IMR-90 (cell line): ENCODE measurements at regions not wholly inside any gene's neighbourhood (a gene's known extent, or its start where the extent isn't known, plus 50 kb on each side); places are given as distances from the start of the nearest gene placed in this dataset.

Source experiments
- ATAC-seq: fragments of 200-7000 bp; cut with Tn5 transposase; 2 replicates; pipeline ENCODE4 v1.9.1; 2020; ENCODE audit warnings: low read depth, mild to moderate bottlenecking, moderate library complexity
- BruUV-seq: library from RNA; stranded (reverse); fragments of 400-500 nt; replicated peaks from 2 replicates; lab custom pipeline; 2021; lab: Mats Ljungman, UMichigan
- CTCF ChIA-PET: fragments of 300-600 bp; formaldehyde crosslinking; extraction: SDS; loops from one replicate; lab custom pipeline; 2021; ENCODE audit warnings: antibody characterized with exemption; lab: Yijun Ruan, JAX
- POLR2A ChIA-PET: fragments of 300-600 bp; sonication (Branson Sonifier 250); formaldehyde crosslinking; loops from one replicate; lab custom pipeline; 2022; ENCODE audit warnings: antibody characterized with exemption; ENCODE audit not compliant: unreplicated experiment; lab: Charles Lee
- DNase-seq: peaks from one replicate; pipeline ENCODE4 v3.0.0; 2013
- H2AFZ ChIP-seq: replicated peaks from 2 replicates; pipeline ENCODE3; 2013; ENCODE audit warnings: low read length, mild to moderate bottlenecking; ENCODE audit not compliant: poor library complexity
- H2AK5ac ChIP-seq: 2 replicates; pipeline ENCODE4 v1.6.1; 2013; ENCODE audit warnings: low read depth, low read length, inconsistent platforms
- H2AK9ac ChIP-seq: replicated peaks from 2 replicates; pipeline ENCODE3; 2013; ENCODE audit warnings: mild to moderate bottlenecking, low read depth, low read length, moderate library complexity; ENCODE audit not compliant: poor library complexity
- H2BK120ac ChIP-seq: 2 replicates; pipeline ENCODE4 v1.6.1; 2013; ENCODE audit warnings: low read depth, low read length, inconsistent platforms
- H2BK15ac ChIP-seq: 3 replicates; pipeline ENCODE4 v1.6.1; 2013; ENCODE audit warnings: low read depth, low read length, inconsistent platforms
- H2BK20ac ChIP-seq: 2 replicates; pipeline ENCODE4 v1.6.1; 2013; ENCODE audit warnings: low read depth, mild to moderate bottlenecking, inconsistent platforms, low read length, moderate library complexity
- H2BK5ac ChIP-seq: 2 replicates; pipeline ENCODE4 v1.6.1; 2013; ENCODE audit warnings: mild to moderate bottlenecking, low read depth, low read length, inconsistent platforms; ENCODE audit not compliant: poor library complexity, severe bottlenecking
- H3K14ac ChIP-seq: replicated peaks from 2 replicates; pipeline ENCODE4 v1.6.1; 2013; ENCODE audit warnings: low read depth, low read length, inconsistent platforms
- H3K18ac ChIP-seq: 2 replicates; pipeline ENCODE4 v1.6.1; 2013; ENCODE audit warnings: low read depth, low read length, control low read depth
- H3K23ac ChIP-seq: 2 replicates; pipeline ENCODE4 v1.6.1; 2013; ENCODE audit warnings: low read depth, low read length, inconsistent platforms
- H3K27ac ChIP-seq: 2 replicates; pipeline ENCODE4 v1.5.1; 2013; ENCODE audit warnings: mild to moderate bottlenecking, control low read depth, low read length; ENCODE audit not compliant: insufficient read depth
- H3K27me3 ChIP-seq: 2 replicates; pipeline ENCODE4 v1.6.1; 2013; ENCODE audit warnings: low read length; ENCODE audit not compliant: control insufficient read depth, insufficient read depth
- H3K36me3 ChIP-seq: 2 replicates; pipeline ENCODE4 v1.6.1; 2013; ENCODE audit warnings: low read length, mixed read lengths; ENCODE audit not compliant: control insufficient read depth, insufficient read depth
- H3K4ac ChIP-seq: 2 replicates; pipeline ENCODE4 v1.6.1; 2013; ENCODE audit warnings: low read depth, low read length, inconsistent platforms
- H3K4me1 ChIP-seq: 2 replicates; pipeline ENCODE4 v1.6.1; 2013; ENCODE audit warnings: low read length, mixed read lengths; ENCODE audit not compliant: control insufficient read depth, insufficient read depth
- H3K4me2 ChIP-seq: 2 replicates; pipeline ENCODE4 v1.6.1; 2013; ENCODE audit warnings: low read depth, mild to moderate bottlenecking, control low read depth, low read length, moderate library complexity
- H3K4me3 ChIP-seq: 2 replicates; pipeline ENCODE4 v1.5.1; 2013; ENCODE audit warnings: low read depth, mild to moderate bottlenecking, control low read depth, low read length, moderate library complexity; ENCODE audit not compliant: insufficient read depth
- H3K56ac ChIP-seq: 2 replicates; pipeline ENCODE4 v1.6.1; 2013; ENCODE audit warnings: low read length, inconsistent platforms; ENCODE audit not compliant: insufficient read depth; ENCODE audit errors: extremely low read depth
- H3K79me1 ChIP-seq, 2 experiments: 2 replicates each; pipeline ENCODE4 v1.6.1; 2013; ENCODE audit warnings: low read length in 2 of 2, inconsistent platforms in 1 of 2, low read depth in 1 of 2
- H3K9ac ChIP-seq: 2 replicates; pipeline ENCODE4 v1.6.1; 2013; ENCODE audit warnings: low read depth, low read length, control low read depth
- H3K9me1 ChIP-seq: 2 replicates; pipeline ENCODE4 v1.6.1; 2013; ENCODE audit warnings: low read length, inconsistent platforms; ENCODE audit not compliant: insufficient read depth
- H3K9me3 ChIP-seq: 2 replicates; pipeline ENCODE4 v1.6.1; 2013; ENCODE audit warnings: low read length; ENCODE audit not compliant: control insufficient read depth, insufficient read depth
- H4K20me1 ChIP-seq: 2 replicates; pipeline ENCODE4 v1.6.1; 2013; ENCODE audit warnings: low read length, inconsistent platforms; ENCODE audit not compliant: insufficient read depth
- H4K5ac ChIP-seq: 2 replicates; pipeline ENCODE4 v1.6.1; 2013; ENCODE audit warnings: mild to moderate bottlenecking, low read depth, low read length, control low read depth
- H4K8ac ChIP-seq, 2 experiments: 2 replicates each; pipeline ENCODE4 v1.6.1; 2013; ENCODE audit warnings: low read depth in 2 of 2, low read length in 2 of 2, control low read depth in 1 of 2, inconsistent platforms in 1 of 2
- H4K91ac ChIP-seq: 2 replicates; pipeline ENCODE4 v1.6.1; 2013; ENCODE audit warnings: low read depth, low read length, inconsistent platforms; ENCODE audit not compliant: insufficient read depth
- CHD1 ChIP-seq: IDR thresholded peaks from 2 replicates; pipeline ENCODE4 v1.6.1; 2012; ENCODE audit warnings: low read depth, low read length, improper control_type of control experiment
- NFE2L2 ChIP-seq: fragments of 150-350 bp; IDR thresholded peaks from 2 replicates; pipeline ENCODE4 v1.6.1; 2016; ENCODE audit warnings: low read depth, mild to moderate bottlenecking, low read length
- RAD21 ChIP-seq: IDR thresholded peaks from 2 replicates; pipeline ENCODE4 v1.6.1; 2012; ENCODE audit warnings: low read length, improper control_type of control experiment
- RCOR1 ChIP-seq: IDR thresholded peaks from 2 replicates; pipeline ENCODE4 v1.6.1; 2012; ENCODE audit warnings: mild to moderate bottlenecking, low read length, improper control_type of control experiment; ENCODE audit not compliant: insufficient replicate concordance
- WGBS, 2 experiments: methylation state at CpG; one replicate each; pipeline versions ENCODE4 v1.1.5 to v1.1.7; 2013; ENCODE audit warnings: missing lambda C conversion rate in 2 of 2; ENCODE audit not compliant: insufficient read length in 1 of 2; ENCODE audit errors: extremely low coverage in 2 of 2; 5-methylcytosine and 5-hydroxymethylcytosine counted together
- dilution Hi-C: fragments of 300-500 bp; cut with HindIII; formaldehyde crosslinking; loops from one replicate; pipeline ENCODE4 v1.14.3; 2018; ENCODE audit warnings: low sequenced_read_pairs; ENCODE audit not compliant: unreplicated experiment
- in situ Hi-C: fragments of 300-500 bp; cut with MboI; formaldehyde crosslinking; loops from 3 replicates; pipeline ENCODE4 v1.14.3; 2019; ENCODE audit warnings: low sequenced_read_pairs, inconsistent platforms, mixed read lengths
- intact Hi-C: fragments of 100-400 bp; cut with micrococcal nuclease; formaldehyde crosslinking; loops from 2 replicates; pipeline ENCODE4 v1.10.0; 2022

GRCh38 chr12:65764325-65764724 lies 60.0 kb upstream of the HMGA2 start:
- H3K56ac ChIP-seq: no peak overlapping the region
- no peak overlapping the region for H4K91ac ChIP-seq
- H2BK20ac ChIP-seq: no peak overlapping the region
- H3K23ac ChIP-seq: no peak overlapping the region
- no peak for TF ChIP-seq NFE2L2
- TF ChIP-seq RAD21: no peak
- no peak for TF ChIP-seq CHD1
- TF ChIP-seq RCOR1: no peak
- no peak overlapping the region for H3K18ac ChIP-seq
- no peak overlapping the region for H2BK15ac ChIP-seq
- WGBS, 2 experiments: no CpG with 5 or more reads among the region's 2 CpGs
- no peak overlapping the region for H3K9ac ChIP-seq
- ChIA-PET POLR2A (no interaction called here), CTCF (interaction anchor here (0.6 kb wide), 1 partner anchor 324 kb away, joined by 3 read pairs; no protein-coding TSS in a partner anchor)
- no peaks in the 10 kb centered on the region for H3K9me1 ChIP-seq
- no peak overlapping the region for H2BK5ac ChIP-seq
- DNase-seq (no peak), ATAC-seq (no peak)
- intact Hi-C loops (no loop called here), dilution Hi-C loops (no loop called here), in situ Hi-C loops (no loop called here)
- no TSS peak for BruUV-seq
- H3K36me3 ChIP-seq: no peaks in the 10 kb centered on the region
- H3K4me3 ChIP-seq: no peak overlapping the region
- no peak overlapping the region for H4K5ac ChIP-seq
- H2AK5ac ChIP-seq: no peak overlapping the region; the same call in 1 of the 2 replicates
- H3K14ac ChIP-seq: no peak overlapping the region
- no peak overlapping the region for H3K27ac ChIP-seq
- no peak overlapping the region for H2AK9ac ChIP-seq
- H4K8ac ChIP-seq: no peak overlapping the region
- no peak overlapping the region for H2AFZ ChIP-seq
- H4K20me1 ChIP-seq: no peaks in the 10 kb centered on the region
- H3K79me1 ChIP-seq: no peaks in the 10 kb centered on the region
- no peak overlapping the region for H3K4ac ChIP-seq
- H3K4me2 ChIP-seq: no peak overlapping the region
- H3K4me1 ChIP-seq: no peaks in the 10 kb centered on the region; the same call in 1 of the 2 replicates
- H3K9me3 ChIP-seq: no peaks in the 10 kb centered on the region
- no peaks in the 10 kb centered on the region for H3K27me3 ChIP-seq
- H2BK120ac ChIP-seq: no peak overlapping the region
